Sigmoid colon (tissue), 6 donors: ENCODE measurements at regions not wholly inside any gene's neighbourhood (a gene's known extent, or its start where the extent isn't known, plus 50 kb on each side); places are given as distances from the start of the nearest gene placed in this dataset.

ENCODE experiments used
- DNase-seq: peaks from one replicate; pipeline ENCODE4 v3.0.0-alpha.2; 2019
- H3K27ac ChIP-seq, 4 donors: fragments of 200-600 bp; sonication (generic); one replicate each; pipeline ENCODE4 v1.5.1; 2016 to 2019; ENCODE audit warnings: mild to moderate bottlenecking in 1 of 4
- H3K27me3 ChIP-seq, 3 donors: fragments of 200-600 bp; sonication (generic); one replicate each; pipeline ENCODE4 v1.5.1; 2019; ENCODE audit warnings: mild to moderate bottlenecking in 1 of 3
- H3K36me3 ChIP-seq, 4 donors: fragments of 200-600 bp; sonication (generic); one replicate each; pipeline ENCODE4 v1.5.1; 2016 to 2019
- H3K4me1 ChIP-seq, 4 donors: fragments of 200-600 bp; sonication (generic); one replicate each; pipeline ENCODE4 v1.5.1; 2017 to 2019
- H3K4me3 ChIP-seq, 4 donors: fragments of 200-600 bp; sonication (generic); one replicate each; pipeline ENCODE4 v1.5.1; 2017 to 2019; ENCODE audit warnings: mild to moderate bottlenecking in 2 of 4, moderate library complexity in 1 of 4
- H3K9me3 ChIP-seq, 4 donors: fragments of 200-600 bp in 3 of 4; sonication (generic) in 3 of 4; one replicate each; pipeline versions ENCODE4 v1.5.1 to v1.6.1; 2013 to 2019
- EP300 ChIP-seq, 4 donors: sonication (generic); formaldehyde crosslinking; IDR thresholded peaks; one replicate each; pipeline ENCODE4 v1.6.1; 2017; ENCODE audit warnings: antibody characterized with exemption in 4 of 4
- POLR2A ChIP-seq, 2 donors: fragments of 450-650 bp; IDR thresholded peaks; one replicate each; pipeline ENCODE4 v1.6.1; 2016; ENCODE audit warnings: antibody characterized with exemption in 2 of 2, mild to moderate bottlenecking in 2 of 2, moderate library complexity in 2 of 2
- POLR2AphosphoS5 ChIP-seq, 4 donors: sonication (generic); formaldehyde crosslinking; IDR thresholded peaks; one replicate each; pipeline ENCODE4 v1.6.1; 2017; ENCODE audit warnings: antibody characterized with exemption in 4 of 4
- WGBS, 2 donors: extraction: QIAGEN DNeasy Blood & Tissue Kit; methylation state at CpG; one replicate each; pipeline ENCODE4 v1.1.7; 2013; 5-methylcytosine and 5-hydroxymethylcytosine counted together
- intact Hi-C: fragments of 100-400 bp; cut with DNase I; formaldehyde crosslinking; loops from one replicate; pipeline ENCODE4 v1.15.1; 2023
- TF ChIP-seq, protein P1 (sequence below), 4 experiments: fragments of 450-650 bp in 3 of 4; fragments of 200-600 bp in 1 of 4; IDR thresholded peaks; one replicate each; pipeline ENCODE4 v1.5.1; 2016 to 2019; ENCODE audit warnings: antibody characterized with exemption in 4 of 4, mild to moderate bottlenecking in 3 of 4, moderate library complexity in 2 of 4
- donor health status: healthy with polysubstance abuse.
- donor health status: healthy.

DNA sequence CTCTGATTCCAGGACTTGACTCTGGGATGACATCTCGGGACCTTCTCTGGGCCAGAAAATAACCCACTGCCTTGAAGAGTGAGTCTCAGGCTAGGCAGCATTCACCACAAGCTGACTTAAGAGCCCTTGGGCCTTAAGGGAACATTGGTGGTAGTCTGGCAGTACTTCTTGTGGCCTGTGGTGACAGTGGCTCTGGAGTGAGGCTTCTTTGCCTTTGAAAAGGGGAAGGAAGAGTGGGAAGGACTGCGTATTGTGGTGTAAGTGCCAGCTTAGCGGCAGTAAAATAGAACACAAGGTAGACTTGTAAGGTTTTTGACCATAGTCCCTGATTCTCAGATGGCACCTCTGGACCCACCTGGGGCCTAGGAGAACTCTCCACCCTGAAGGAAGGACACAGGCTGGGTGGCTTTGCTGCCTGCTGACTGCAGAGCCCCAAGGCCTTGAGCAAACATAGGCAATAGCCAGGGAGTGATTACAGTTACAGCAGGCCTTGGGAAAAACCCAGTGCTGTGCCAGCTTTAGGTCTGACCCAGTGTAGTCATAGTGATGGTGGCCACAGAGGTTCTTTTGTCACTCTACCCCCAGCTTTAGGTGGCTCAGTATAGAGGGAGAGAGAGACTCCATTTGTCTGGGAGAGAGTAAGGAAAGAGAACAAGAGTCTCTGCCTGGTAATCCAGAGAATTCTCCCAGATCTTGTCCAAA is 483.9 kb downstream of the SH2D4B start:
- no peaks in the 10 kb centered on the region for H3K4me1 ChIP-seq
- H3K27me3 ChIP-seq, result no peaks in the 10 kb centered on the region
- DNase-seq, result no peak
- no peak overlapping the region for H3K4me3 ChIP-seq
- H3K36me3 ChIP-seq, result no peaks in the 10 kb centered on the region
- no peak overlapping the region for H3K27ac ChIP-seq
- 59 to 84% methylated on average over 3 of the region's 3 CpGs for WGBS, 2 donors
- intact Hi-C loops, result no loop called here
- no peak for TF ChIP-seq POLR2AphosphoS5 (IDR thresholded peaks at IDR 0.05)
- TF ChIP-seq, protein P1, sequence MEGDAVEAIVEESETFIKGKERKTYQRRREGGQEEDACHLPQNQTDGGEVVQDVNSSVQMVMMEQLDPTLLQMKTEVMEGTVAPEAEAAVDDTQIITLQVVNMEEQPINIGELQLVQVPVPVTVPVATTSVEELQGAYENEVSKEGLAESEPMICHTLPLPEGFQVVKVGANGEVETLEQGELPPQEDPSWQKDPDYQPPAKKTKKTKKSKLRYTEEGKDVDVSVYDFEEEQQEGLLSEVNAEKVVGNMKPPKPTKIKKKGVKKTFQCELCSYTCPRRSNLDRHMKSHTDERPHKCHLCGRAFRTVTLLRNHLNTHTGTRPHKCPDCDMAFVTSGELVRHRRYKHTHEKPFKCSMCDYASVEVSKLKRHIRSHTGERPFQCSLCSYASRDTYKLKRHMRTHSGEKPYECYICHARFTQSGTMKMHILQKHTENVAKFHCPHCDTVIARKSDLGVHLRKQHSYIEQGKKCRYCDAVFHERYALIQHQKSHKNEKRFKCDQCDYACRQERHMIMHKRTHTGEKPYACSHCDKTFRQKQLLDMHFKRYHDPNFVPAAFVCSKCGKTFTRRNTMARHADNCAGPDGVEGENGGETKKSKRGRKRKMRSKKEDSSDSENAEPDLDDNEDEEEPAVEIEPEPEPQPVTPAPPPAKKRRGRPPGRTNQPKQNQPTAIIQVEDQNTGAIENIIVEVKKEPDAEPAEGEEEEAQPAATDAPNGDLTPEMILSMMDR (IDR thresholded peaks at IDR 0.05), result no peak
- no peak for TF ChIP-seq EP300 (IDR thresholded peaks at IDR 0.05)
- TF ChIP-seq POLR2A (IDR thresholded peaks at IDR 0.05), result no peak
- no peaks in the 10 kb centered on the region for H3K9me3 ChIP-seq

DNA sequence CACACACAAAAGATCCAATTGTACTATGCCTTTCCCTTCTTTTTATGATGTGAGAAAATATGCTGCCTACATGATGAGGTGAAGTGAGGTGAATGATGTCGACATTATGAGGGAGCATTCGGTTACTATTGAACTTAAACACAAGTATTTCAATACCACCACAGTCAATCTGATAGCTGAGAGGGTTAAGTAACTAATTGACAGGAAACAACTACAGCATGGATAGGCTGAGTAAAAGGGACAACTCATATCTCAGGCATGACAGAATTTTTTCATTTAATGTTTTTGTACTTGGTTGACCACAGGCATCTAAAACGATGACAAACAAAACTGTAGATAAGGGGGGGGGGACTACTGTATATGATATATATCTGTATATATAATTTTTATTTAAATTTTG is 488.9 kb downstream of the SH2D4B start:
- intact Hi-C loops, result no loop called here
- no peak for DNase-seq
- H3K27me3 ChIP-seq, result no peaks in the 10 kb centered on the region
- no peaks in the 10 kb centered on the region for H3K4me1 ChIP-seq
- H3K9me3 ChIP-seq, result no peaks in the 10 kb centered on the region
- no peak overlapping the region for H3K27ac ChIP-seq
- no peaks in the 10 kb centered on the region for H3K36me3 ChIP-seq
- H3K4me3 ChIP-seq, result no peak overlapping the region
- 39 to 76% methylated on average over 3 of the region's 3 CpGs for WGBS, 2 donors
- TF ChIP-seq POLR2A (IDR thresholded peaks at IDR 0.05) (no peak), POLR2AphosphoS5 (IDR thresholded peaks at IDR 0.05) (no peak), EP300 (IDR thresholded peaks at IDR 0.05) (no peak)
- TF ChIP-seq, protein P1 (IDR thresholded peaks at IDR 0.05), result no peak

DNA sequence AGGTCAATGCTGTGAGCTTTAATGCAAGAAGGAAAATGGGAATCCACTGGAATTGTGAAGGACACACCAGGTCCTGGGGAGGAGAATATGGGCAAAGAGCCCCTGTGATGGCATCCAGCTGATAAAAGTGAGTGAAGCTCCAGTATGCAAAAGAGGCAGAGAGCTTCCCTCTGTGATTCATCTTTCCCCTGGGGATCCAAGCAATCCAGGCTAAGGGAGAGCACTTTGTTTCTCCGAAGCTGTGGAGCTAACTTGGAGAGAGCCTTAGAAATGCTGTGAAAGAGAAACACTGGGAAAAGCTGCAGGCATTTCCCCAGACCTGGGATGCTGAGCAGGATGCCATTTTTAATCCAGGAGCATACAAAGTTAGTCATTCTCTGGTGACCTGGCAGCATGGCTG is 489.5 kb downstream of the SH2D4B start:
- H3K27ac ChIP-seq, result no peak overlapping the region
- H3K36me3 ChIP-seq, result no peaks in the 10 kb centered on the region
- H3K4me1 ChIP-seq, result no peaks in the 10 kb centered on the region
- no peaks in the 10 kb centered on the region for H3K27me3 ChIP-seq
- no peak overlapping the region for H3K4me3 ChIP-seq
- H3K9me3 ChIP-seq, result no peaks in the 10 kb centered on the region
- TF ChIP-seq POLR2AphosphoS5 (IDR thresholded peaks at IDR 0.05), result no peak
- TF ChIP-seq, protein P1 (IDR thresholded peaks at IDR 0.05), result no peak
- TF ChIP-seq POLR2A (IDR thresholded peaks at IDR 0.05), result no peak
- no peak for TF ChIP-seq EP300 (IDR thresholded peaks at IDR 0.05)
- no peak for DNase-seq
- WGBS, 2 donors, result 74 to 97% methylated on average over 1 of the region's 1 CpG
- intact Hi-C loops, result no loop called here

DNA sequence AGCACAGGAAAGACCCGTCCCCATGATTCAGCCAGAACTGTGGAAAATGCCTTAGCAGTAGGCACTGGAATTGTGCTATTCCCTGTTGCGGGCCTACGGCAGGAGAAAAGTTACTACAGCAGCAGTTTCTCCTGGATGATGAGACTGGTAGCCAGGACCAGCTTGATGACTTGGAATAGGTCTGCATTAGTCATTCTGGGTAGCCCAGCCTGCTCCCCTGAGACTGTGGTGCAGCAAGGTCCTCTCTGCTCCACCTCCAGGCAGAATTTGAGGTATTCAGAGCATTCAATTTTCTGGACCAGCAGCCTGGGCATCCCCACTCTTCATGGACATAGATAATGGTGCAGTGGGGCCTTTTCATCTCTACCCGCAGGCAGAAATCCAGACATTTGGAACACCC is 490.0 kb downstream of the SH2D4B start:
- intact Hi-C loops, result no loop called here
- H3K36me3 ChIP-seq, result no peaks in the 10 kb centered on the region
- DNase-seq, result no peak
- no peak overlapping the region for H3K27ac ChIP-seq
- WGBS, 2 donors, result 96 to 98% methylated on average over 4 of the region's 4 CpGs
- TF ChIP-seq POLR2AphosphoS5 (IDR thresholded peaks at IDR 0.05) (no peak), EP300 (IDR thresholded peaks at IDR 0.05) (no peak), POLR2A (IDR thresholded peaks at IDR 0.05) (no peak)
- TF ChIP-seq, protein P1 (IDR thresholded peaks at IDR 0.05), result no peak
- no peak overlapping the region for H3K4me3 ChIP-seq
- no peaks in the 10 kb centered on the region for H3K4me1 ChIP-seq
- H3K9me3 ChIP-seq, result no peaks in the 10 kb centered on the region
- H3K27me3 ChIP-seq, result no peaks in the 10 kb centered on the region

DNA sequence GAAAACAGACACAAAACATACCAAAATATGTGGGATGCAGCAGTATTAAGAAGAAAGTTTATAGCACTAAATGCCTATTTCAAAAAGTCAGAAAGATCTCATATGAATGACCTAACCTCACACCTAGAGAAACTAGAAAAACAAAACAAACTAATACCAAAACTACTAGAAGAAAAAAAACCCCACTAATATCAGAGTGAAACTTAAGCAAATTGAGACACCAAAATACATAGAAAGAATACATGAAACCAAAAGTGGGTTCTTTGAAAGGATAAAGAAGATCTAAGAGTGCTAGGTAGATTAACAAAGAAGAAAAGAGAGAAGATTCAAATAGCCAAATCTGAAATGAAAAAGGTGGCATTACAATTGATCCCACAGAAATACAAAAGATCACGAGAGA is 494.1 kb downstream of the SH2D4B start:
- Histone ChIP-seq H3K4me3 (no peak overlapping the region), H3K36me3 (no peaks in the 10 kb centered on the region), H3K27ac (no peak overlapping the region), H3K9me3 (no peaks in the 10 kb centered on the region), H3K4me1 (no peaks in the 10 kb centered on the region), H3K27me3 (no peaks in the 10 kb centered on the region)
- WGBS, 2 donors, result 95 to 97% methylated on average over 1 of the region's 1 CpG
- no peak for TF ChIP-seq POLR2AphosphoS5 (IDR thresholded peaks at IDR 0.05)
- TF ChIP-seq EP300 (IDR thresholded peaks at IDR 0.05), result no peak
- TF ChIP-seq, protein P1 (IDR thresholded peaks at IDR 0.05), result no peak
- TF ChIP-seq POLR2A (IDR thresholded peaks at IDR 0.05), result no peak
- no peak for DNase-seq
- intact Hi-C loops, result no loop called here
